Neural cell (in vitro differentiated cells): ENCODE measurements at regions not wholly inside any gene's neighbourhood (a gene's known extent, or its start where the extent isn't known, plus 50 kb on each side); places are given as distances from the start of the nearest gene placed in this dataset.

Source experiments
- CTCF ChIP-seq: fragments of 450-650 bp; IDR thresholded peaks from 2 replicates; pipeline ENCODE4 v1.5.1; 2014; ENCODE audit warnings: antibody characterized with exemption, mild to moderate bottlenecking, moderate library complexity; ENCODE audit not compliant: poor library complexity, severe bottlenecking
- EZH2 ChIP-seq: fragments of 200-600, 300-800 bp; shearing (Covaris generic), sonication (generic); IDR thresholded peaks from 2 replicates; pipeline ENCODE4 v1.6.1; 2014; ENCODE audit warnings: antibody characterized with exemption, low read length, borderline replicate concordance, mild to moderate bottlenecking; ENCODE audit not compliant: insufficient read depth, poor library complexity, severe bottlenecking
- MXI1 ChIP-seq: fragments of 450-650 bp; conservative IDR thresholded peaks from 2 replicates; pipeline ENCODE4 v1.6.1; 2014; ENCODE audit warnings: antibody characterized with exemption, mild to moderate bottlenecking; ENCODE audit not compliant: poor library complexity, severe bottlenecking
- POLR2AphosphoS5 ChIP-seq: IDR thresholded peaks from 2 replicates; pipeline ENCODE4 v1.6.1; 2012

- no peak for TF ChIP-seq CTCF
- TF ChIP-seq EZH2: no peak
- no peak for TF ChIP-seq POLR2AphosphoS5
- no peak for TF ChIP-seq MXI1
These were observed 369.1 kb upstream of the XYLT1 start for GRCh38 chr16:17839907-17840306.
